GM20000 (cell line): ENCODE measurements at regions not wholly inside any gene's neighbourhood (a gene's known extent, or its start where the extent isn't known, plus 50 kb on each side); places are given as distances from the start of the nearest gene placed in this dataset.

ENCODE experiments used
- DNase-seq: peaks from one replicate; pipeline ENCODE4 v3.0.0; 2012; ENCODE audit warnings: low spot score
- TF ChIP-seq, protein P1 (sequence below): IDR thresholded peaks from 2 replicates; pipeline ENCODE4 v1.5.1; 2012; ENCODE audit warnings: mild to moderate bottlenecking, control low read depth; ENCODE audit errors: extremely low read depth, missing control alignments

DNA sequence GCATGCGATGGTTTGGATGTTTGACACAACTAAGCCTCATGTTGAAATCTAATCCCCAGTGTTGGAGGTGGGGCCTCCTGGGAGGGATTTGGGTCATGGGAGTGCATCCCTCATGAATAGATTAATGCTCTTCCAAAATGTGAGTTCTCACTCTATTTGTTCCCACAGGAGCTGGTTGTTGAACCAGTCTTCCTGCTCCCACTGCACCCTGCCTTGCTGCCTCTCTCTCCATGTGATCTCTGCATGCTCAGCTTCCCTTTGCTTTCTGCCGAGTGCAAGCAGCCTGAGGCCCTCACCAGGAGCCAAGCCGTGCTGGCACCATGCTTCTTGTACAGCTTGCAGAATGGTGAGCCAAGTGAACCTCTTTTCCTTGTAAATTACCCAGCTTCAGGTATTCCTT lies 206.8 kb downstream of the VAPA start:
- no peak for DNase-seq
- TF ChIP-seq, protein P1, sequence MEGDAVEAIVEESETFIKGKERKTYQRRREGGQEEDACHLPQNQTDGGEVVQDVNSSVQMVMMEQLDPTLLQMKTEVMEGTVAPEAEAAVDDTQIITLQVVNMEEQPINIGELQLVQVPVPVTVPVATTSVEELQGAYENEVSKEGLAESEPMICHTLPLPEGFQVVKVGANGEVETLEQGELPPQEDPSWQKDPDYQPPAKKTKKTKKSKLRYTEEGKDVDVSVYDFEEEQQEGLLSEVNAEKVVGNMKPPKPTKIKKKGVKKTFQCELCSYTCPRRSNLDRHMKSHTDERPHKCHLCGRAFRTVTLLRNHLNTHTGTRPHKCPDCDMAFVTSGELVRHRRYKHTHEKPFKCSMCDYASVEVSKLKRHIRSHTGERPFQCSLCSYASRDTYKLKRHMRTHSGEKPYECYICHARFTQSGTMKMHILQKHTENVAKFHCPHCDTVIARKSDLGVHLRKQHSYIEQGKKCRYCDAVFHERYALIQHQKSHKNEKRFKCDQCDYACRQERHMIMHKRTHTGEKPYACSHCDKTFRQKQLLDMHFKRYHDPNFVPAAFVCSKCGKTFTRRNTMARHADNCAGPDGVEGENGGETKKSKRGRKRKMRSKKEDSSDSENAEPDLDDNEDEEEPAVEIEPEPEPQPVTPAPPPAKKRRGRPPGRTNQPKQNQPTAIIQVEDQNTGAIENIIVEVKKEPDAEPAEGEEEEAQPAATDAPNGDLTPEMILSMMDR = no peak

- TF ChIP-seq, protein P1 = no peak
- no peak for DNase-seq
Measured at GRCh38 chr18:10121028-10121427, 207.2 kb downstream of the VAPA start.

- TF ChIP-seq, protein P1 = no peak
- DNase-seq = no peak
Measured at GRCh38 chr18:10121786-10122515, 208.1 kb downstream of the VAPA start.

DNA sequence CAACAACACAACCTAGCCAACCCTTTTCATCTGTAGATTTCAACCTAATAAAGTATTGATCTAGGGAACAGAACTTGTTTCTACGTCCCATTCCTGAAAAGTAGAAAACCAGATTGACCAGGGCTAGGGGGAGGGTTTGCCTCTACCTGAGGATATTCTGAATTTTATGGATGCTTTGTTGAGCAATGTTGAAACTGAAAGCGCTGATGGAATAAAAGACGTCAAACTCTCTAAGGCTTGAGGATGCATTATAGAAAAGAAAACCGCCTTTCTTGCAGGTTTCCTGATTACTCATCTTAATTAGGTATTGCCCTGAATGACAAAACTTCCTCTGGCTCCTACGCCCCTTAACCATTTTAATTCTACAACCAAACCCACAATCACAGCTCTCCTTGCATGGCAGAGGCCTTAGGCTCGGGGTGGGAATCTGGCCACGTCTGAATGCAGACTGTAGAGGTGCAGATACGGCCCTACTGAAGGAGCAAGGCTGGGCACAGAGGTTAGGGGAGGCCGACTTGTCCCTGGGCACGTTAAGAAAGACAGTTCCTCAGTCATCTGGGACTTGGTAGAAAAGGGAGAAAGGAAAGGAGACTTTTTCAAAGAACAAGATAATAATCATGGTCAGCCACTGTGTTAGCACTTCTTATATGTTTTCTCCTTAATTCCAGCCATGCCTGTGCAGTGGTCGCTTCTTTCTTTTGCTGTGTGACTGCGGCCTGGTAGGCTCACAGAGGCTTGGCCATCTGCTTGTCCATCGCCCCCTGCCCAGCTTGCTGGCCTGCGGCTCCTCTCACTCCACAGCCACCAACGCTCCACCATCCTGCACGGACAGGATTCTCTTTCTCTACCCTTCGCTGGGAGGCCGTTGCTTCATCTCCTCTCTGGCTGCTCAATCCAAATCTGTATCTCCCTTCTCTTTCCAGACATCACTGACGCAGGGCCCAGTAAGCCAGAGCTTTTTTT lies 209.5 kb downstream of the VAPA start:
- DNase-seq = no peak

GRCh38 chr18:10124071-10124470 lies 210.3 kb downstream of the VAPA start:
- DNase-seq = no peak
- TF ChIP-seq, protein P1 = no peak

More for the DNA sequence above, 209.5 kb downstream of the VAPA start:
- TF ChIP-seq, protein P1 = no peak

- TF ChIP-seq, protein P1 = no peak
- no peak for DNase-seq
Measured at GRCh38 chr18:10124557-10124956, 210.7 kb downstream of the VAPA start.

DNA sequence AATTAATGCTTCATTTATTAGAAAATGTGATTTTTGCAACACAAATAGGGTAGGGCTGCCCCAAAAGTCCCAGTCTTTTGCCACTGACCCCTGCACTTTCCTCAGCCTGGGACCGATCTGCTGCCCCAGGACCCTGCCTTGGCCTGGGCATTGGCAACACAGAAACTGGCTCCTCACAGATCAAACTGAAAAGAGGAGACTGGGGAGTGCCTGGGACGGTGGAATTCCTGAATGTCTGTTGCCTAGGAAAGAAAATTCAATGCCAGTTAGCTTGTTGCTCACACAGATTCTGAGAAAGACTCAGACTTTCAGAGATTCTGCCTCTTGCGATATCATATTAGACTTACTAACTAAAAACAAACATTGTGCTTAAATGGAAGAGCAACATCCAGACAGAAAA lies 211.2 kb downstream of the VAPA start:
- TF ChIP-seq, protein P1 = no peak
- DNase-seq = no peak
